ENCODE measurements at regions not wholly inside any gene's neighbourhood (a gene's known extent, or its start where the extent isn't known, plus 50 kb on each side); places are given as distances from the start of the nearest gene placed in this dataset.

GRCh38 chr13:99867535-99868257, 103.9 kb downstream of the ZIC5 start:
- Histone ChIP-seq H3K36me3 (replicated peaks in 1 of 2; ENCODE audit: control insufficient read depth in 1 of 2, insufficient read depth in 2 of 2, low read length in 2 of 2) (no peaks in the 10 kb centered on the region), H2AFZ (ENCODE audit: low read length) (no peak overlapping the region), H3K79me2 (ENCODE audit: insufficient read depth, low read length) (no peaks in the 10 kb centered on the region), H3K27me3 (ENCODE audit: control insufficient read depth in 1 of 2, insufficient read depth in 2 of 2, low read length in 2 of 2) (no peaks in the 10 kb centered on the region), H3K4me2 (ENCODE audit: low read depth, low read length) (no peak overlapping the region), H3K9me3 (ENCODE audit: low read length) (no peaks in the 10 kb centered on the region), H3K27ac (ENCODE audit: extremely low read length, insufficient read depth, low read length) (no peak overlapping the region), H3K4me3 (replicated peaks in 1 of 3; ENCODE audit: insufficient read depth in 1 of 3, low read depth in 2 of 3, low read length in 3 of 3) (no peak overlapping the region), H3K4me1 (ENCODE audit: insufficient read depth, low read length) (no peaks in the 10 kb centered on the region), H3K9ac (ENCODE audit: insufficient read depth, low read depth, low read length) (no peak overlapping the region), H4K20me1 (ENCODE audit: insufficient read depth, low read length) (no peaks in the 10 kb centered on the region)
- no peak for FAIRE-seq
- POLR2A ChIA-PET, result no interaction called here
- no peak for DNase-seq (ENCODE audit: low spot score)
- BruUV-seq (replicated peaks), result no TSS peak
- CTCF ChIA-PET (ENCODE audit: low intra/inter-chr PET ratio, low total read pairs), result no interaction called here
- WGBS (ENCODE audit: low lambda C conversion rate), result 89% methylated on average over 14 of the region's 14 CpGs
- intact Hi-C loops (cut with micrococcal nuclease; ENCODE audit: unreplicated experiment), result no loop called here
- no peak for ATAC-seq
- in situ Hi-C loops (cut with HindIII; ENCODE audit: extremely low pct_ligation_motif_present, low pct_unique_long_range_greater_than_20kb), result no loop called here
- TF ChIP-seq ZSCAN22 (CRISPR knock-in tag; IDR thresholded peaks at IDR 0.05) (no peak), ZNF619 (CRISPR knock-in tag; IDR thresholded peaks at IDR 0.05) (no peak), RBM39 (IDR thresholded peaks at IDR 0.05; ENCODE audit: low read depth, low read length, poor library complexity, severe bottlenecking) (no peak), NFKBIZ (CRISPR knock-in tag; IDR thresholded peaks at IDR 0.05) (no peak), DDIT3 (CRISPR knock-in tag; IDR thresholded peaks at IDR 0.05) (no peak), PLRG1 (conservative IDR thresholded peaks at IDR 0.05) (no peak), GABPB1 (CRISPR knock-in tag; IDR thresholded peaks at IDR 0.05) (no peak), ZNF703 (CRISPR knock-in tag; IDR thresholded peaks at IDR 0.05; ENCODE audit: borderline replicate concordance) (no peak), ZSCAN30 (CRISPR knock-in tag; IDR thresholded peaks at IDR 0.05) (no peak), BRCA1 (CRISPR knock-in tag; IDR thresholded peaks at IDR 0.05) (no peak), GATAD2A (CRISPR knock-in tag; IDR thresholded peaks at IDR 0.05) (no peak), TRIM22 (IDR thresholded peaks at IDR 0.05) (no peak), NAIF1 (CRISPR knock-in tag; IDR thresholded peaks at IDR 0.05; ENCODE audit: borderline replicate concordance) (no peak), ZNF576 (CRISPR knock-in tag; IDR thresholded peaks at IDR 0.05) (no peak), SMAD3 (CRISPR knock-in tag; IDR thresholded peaks at IDR 0.05) (no peak)
- TF ChIP-seq, protein P1, sequence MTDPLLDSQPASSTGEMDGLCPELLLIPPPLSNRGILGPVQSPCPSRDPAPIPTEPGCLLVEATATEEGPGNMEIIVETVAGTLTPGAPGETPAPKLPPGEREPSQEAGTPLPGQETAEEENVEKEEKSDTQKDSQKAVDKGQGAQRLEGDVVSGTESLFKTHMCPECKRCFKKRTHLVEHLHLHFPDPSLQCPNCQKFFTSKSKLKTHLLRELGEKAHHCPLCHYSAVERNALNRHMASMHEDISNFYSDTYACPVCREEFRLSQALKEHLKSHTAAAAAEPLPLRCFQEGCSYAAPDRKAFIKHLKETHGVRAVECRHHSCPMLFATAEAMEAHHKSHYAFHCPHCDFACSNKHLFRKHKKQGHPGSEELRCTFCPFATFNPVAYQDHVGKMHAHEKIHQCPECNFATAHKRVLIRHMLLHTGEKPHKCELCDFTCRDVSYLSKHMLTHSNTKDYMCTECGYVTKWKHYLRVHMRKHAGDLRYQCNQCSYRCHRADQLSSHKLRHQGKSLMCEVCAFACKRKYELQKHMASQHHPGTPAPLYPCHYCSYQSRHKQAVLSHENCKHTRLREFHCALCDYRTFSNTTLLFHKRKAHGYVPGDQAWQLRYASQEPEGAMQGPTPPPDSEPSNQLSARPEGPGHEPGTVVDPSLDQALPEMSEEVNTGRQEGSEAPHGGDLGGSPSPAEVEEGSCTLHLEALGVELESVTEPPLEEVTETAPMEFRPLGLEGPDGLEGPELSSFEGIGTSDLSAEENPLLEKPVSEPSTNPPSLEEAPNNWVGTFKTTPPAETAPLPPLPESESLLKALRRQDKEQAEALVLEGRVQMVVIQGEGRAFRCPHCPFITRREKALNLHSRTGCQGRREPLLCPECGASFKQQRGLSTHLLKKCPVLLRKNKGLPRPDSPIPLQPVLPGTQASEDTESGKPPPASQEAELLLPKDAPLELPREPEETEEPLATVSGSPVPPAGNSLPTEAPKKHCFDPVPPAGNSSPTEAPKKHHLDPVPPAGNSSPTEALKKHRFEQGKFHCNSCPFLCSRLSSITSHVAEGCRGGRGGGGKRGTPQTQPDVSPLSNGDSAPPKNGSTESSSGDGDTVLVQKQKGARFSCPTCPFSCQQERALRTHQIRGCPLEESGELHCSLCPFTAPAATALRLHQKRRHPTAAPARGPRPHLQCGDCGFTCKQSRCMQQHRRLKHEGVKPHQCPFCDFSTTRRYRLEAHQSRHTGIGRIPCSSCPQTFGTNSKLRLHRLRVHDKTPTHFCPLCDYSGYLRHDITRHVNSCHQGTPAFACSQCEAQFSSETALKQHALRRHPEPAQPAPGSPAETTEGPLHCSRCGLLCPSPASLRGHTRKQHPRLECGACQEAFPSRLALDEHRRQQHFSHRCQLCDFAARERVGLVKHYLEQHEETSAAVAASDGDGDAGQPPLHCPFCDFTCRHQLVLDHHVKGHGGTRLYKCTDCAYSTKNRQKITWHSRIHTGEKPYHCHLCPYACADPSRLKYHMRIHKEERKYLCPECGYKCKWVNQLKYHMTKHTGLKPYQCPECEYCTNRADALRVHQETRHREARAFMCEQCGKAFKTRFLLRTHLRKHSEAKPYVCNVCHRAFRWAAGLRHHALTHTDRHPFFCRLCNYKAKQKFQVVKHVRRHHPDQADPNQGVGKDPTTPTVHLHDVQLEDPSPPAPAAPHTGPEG (CRISPR knock-in tag; IDR thresholded peaks at IDR 0.05), result no peak
